DMS114 treated with DMSO at 0.1 percent for 48 hours (cell line): ENCODE measurements at regions not wholly inside any gene's neighbourhood (a gene's known extent, or its start where the extent isn't known, plus 50 kb on each side); places are given as distances from the start of the nearest gene placed in this dataset.

Experiments
- DNase-seq: peaks from one replicate; lab custom pipeline; 2025; ENCODE audit not compliant: unreplicated experiment; lab: John Stamatoyannopoulos, UW

DNA sequence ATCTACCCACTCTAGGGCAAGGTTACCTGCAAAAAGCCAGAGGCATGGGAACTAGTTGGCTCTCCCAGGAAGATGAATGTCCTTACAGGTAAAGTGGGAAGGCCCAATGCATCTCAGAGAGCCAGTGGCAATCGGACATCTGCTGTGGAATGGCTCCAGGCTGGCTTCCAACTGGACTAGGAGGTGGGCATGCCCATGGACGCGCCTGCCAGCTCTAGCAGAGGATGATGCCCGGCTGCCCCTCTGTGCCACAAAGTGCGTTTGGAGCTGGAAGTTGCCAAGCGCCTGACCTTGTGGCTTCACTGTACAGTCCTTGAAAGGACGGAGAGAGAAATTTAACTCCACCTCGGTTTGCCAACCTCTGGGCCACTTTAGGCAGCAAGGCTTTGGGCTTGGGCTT, 84.4 kb downstream of the NR2F2 start:
- no peak for DNase-seq

DNA sequence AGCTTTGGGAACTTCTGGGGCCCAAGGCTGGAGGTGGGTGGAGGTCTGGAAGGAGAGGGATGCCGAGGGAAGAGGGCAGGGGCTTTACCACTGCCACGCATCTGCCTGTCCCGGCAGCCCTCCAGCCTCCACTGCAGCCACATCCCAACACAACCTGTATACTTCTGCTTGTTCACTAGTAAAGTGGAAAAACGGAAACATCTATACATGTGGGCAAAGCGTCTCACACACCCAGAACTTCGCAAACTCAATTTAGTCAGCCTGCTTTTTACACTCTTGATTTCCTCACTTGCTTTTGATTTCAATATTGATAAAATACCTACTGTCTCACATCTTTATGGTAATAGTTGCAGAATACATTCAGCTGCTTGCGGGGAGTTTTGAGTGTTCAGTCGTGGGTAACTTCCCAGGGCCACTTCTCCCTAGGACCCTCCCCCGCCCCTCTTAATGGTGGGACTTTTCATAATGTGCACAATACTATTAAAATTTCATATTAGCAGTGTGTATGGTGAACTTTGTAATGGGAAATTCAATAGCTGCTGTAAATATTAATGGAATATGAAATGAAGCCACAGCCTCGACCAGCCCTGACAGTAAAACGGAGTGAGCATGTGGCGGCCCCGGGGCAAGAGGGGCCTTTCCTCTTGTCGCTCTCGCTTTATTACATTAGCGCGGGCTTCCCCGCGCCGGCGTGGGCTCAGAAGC, 85.2 kb downstream of the NR2F2 start:
- peak; percentile 80 for DNase-seq

DNA sequence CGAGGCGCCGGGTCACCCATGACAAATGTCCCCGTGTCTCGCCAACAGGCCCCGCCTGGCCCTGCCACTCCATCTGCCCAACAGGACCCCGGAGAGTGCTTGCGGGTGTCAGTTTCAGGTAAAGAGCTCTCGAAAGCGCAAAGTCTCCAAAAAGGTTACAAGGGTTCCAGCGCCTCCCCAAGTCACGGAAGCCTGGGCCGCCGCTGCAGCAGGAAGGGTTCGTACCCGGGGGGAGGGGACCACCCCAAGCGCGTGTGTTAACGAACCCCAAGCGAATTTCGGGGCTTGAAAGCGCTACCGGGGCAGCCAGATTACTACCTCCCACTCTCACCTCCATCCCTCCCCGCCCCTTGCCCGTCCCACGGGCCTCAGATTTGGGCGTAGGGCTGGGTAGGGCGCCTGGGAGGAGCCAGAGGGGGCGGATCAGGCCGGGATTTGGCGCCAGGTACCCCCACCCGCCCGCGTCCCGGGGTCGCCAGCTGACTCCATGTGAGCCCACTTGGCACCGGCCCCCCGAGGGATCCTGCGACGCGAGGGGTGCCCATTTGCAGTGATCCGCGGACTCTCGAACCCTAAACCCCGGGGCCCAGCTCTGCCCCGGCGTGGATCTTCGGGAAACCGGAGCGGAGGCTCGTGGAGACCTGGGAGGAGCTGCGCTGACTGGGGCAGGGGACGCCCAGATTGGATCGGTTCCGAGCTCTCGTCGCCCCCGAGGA, 85.9 kb downstream of the NR2F2 start:
- peak; percentile 84 for DNase-seq

DNA sequence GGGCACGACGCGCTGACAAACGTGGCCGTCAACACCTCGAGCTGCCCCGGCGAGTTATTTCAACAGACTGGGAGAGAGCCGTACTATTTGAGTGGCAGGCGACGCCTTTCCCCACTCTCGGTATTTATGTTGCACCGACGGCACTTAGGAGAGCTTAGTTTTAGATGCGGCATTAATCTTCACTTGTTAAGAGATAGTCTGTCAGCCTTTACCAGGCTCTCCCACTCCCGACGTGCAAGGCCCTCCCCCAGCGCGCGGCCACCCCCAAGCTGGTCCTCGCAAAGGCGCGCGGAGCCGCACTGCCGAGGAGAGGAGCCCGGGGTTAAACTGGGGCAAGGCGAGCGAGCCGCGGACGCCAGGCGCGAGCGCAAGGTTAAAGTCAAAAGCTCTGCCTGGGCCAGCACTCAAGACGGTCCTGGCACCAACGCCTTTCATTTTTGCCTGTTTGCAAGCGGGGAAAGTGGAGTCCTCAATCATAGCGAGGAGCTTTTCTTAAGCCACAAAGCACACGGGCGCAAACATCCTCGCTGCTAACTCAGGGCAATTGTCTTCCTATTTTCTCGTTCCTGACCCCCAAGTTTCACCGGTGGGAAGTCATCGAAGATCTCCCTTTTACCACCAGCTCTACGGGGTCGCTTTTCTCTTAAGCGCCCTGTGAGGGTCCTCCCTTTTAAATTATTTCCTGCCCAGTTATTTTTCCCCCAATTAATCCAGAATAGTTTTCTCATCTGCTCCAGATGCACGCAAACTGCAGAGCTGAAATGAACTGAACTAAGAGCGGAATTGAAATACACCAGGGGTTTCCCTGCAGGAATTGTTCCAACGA, 86.6 kb downstream of the NR2F2 start:
- peak; percentile 84 for DNase-seq

DNA sequence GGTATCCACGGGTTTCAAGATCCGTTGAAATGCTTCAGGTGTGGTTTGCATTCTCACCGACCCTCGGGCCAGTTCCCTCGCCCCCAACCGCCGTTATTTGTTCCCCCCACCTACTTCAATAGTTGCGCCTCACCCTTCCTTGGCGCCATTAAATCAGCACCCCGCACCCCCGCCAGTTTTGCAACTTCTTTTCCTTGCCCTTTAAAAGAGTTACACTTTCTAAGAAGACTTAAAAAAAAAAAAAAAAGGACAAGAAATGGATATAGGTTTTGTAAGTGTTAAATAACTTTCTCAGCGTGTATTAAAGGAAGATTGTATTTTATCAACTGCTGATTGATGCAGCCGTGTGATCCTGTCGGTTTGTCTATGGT, 87.2 kb downstream of the NR2F2 start:
- DNase-seq = no peak

DNA sequence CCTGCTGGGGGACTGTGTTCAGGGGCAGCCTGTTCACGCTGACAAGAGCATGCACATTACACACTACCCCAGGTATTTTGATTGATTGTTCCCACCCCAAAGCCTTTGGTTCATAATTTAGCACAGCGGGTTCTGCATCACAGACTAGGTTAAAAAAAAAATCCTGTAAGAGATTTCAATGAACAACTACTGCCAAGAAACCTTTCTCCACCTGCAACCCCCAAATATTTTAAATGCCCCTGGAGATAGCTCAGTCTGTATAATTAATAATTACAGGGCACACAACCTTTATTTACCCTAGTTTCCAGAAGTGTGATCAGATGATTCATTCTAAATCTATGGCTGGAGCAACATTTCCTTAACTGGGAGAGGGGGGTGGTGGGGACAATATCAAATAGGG, 87.6 kb downstream of the NR2F2 start:
- no peak for DNase-seq

DNA sequence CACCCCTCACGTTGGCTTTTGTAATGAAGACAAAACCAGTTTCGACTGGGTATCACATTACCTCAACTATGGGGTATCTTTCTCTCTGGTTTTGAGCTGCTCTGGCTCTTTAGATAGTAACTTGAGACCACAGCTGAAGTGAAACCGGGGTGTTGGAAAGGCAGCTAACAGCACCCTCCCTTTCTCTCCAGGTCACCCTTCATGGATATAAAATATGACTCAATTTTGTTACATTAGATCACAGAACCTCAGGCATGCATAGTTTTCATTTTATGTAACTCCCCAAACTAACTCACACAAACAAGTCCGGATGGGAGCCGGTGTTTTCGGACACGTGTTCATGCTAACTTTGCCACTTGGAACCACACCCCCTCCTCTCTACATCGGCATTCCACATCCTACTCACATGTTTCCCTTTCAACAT, 90.7 kb downstream of the NR2F2 start:
- DNase-seq = peak; percentile 96

DNA sequence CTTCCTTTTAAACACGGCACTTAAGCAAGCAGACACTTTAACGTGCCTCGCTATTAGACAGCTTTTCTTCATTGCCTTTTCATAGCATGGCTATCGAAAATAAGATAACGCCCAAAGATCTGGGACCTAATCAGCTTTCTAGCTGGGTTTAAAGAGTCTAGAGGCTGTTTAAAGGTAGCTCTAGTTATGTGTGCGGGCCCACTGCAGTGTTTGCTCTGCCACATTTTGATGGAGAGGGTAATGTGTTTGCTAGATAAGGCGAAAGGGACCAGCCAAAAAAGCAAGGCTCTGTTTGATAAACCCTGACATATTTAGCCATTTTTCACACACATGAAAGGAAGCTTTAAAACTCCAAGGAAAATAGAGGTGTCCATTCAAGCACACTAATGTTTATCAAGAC, 91.6 kb downstream of the NR2F2 start:
- peak; percentile 88 for DNase-seq

DNA sequence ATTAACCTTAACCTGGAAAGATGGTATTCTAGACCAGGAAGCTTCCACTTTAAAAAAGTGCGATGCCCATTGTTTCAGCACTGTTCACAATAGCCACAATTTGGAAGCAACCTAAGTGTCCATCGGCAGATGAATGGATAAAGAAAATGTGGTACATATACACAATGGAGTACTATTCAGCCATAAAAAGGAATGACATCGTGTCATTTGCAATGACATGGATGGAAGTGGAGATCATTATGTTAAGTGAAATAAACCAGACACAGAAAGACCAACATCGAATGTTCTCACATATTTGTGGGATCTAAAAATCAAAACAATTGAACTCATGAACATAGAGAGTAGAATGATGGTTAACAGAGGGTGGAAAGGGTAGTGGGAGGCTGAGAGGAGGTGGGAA, 94.2 kb downstream of the NR2F2 start:
- no peak for DNase-seq

DNA sequence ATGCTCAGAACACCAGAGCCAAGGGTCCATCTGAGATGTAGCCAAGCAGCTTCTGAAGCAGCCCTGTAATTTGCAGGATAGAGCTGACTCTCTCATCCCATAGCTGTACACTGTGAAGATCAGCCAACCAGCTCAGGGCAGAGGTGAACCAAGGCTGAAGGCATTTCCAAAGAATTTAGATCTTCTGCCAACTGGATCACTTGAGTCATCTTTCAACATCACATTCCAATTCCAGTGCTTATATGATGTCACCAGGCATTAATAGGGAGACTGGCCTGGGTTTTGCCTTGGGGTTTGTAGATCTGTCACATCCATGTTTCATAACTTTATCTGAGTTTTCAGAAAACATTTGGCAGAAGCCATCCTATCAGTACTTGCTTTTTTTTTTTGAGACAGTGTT, 98.2 kb downstream of the NR2F2 start:
- peak; percentile 94 for DNase-seq

DNA sequence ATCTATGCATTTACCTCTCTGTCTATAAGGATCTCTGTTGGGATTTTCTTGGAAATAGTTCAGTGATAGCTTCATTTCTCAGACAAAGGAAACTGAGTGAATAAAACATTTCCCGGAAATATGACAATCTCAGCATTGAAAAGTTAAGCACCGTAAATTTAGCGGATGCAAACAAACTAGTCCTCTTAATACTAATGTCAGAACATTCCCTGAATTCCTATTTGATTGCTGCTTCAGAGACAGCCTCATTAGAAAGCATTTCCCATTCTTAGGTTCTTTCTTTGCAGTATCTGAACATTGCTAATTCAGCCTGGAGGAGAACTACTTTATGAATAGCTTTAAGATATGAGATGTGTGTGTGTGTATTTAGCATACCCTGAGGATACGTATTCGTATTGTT, 101.3 kb downstream of the NR2F2 start:
- peak; percentile 96 for DNase-seq

DNA sequence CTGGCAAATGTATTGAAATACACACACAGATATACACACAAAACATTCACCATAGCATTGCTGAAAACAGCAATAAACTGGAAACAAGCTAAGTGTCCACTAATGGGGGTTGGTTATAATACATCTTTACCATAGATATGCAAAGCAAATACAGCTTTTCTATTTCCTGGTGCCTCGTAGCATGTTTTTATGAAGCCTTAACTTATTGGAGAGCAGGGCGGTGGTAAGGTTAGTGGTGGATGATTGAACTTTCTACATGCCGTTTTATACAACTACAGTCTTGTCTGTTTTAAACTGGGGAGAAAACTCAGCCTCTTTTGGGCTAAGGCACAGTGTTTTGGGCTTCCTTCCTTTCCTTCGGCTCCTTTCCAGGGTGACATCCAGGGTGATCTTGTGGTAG, 104.5 kb downstream of the NR2F2 start:
- no peak for DNase-seq

DNA sequence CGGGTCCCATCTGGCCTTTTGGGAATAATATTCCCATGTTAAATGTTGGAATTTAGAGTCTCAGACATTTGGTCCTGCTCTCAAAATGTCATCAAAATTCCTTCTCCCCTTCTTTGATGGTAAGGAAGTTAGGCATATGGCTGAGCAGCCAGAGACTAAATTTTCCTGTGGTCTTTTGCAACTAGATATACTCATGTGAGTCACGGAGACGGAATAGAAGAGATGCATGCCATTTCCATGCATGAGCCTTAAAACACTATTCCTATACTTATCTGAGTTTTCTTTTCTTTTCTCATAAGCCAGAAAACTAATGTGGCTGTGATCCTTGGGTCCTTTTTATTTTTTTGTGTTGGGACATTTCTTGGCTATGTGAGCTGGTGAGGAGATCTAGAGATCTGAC, 105.3 kb downstream of the NR2F2 start:
- DNase-seq = no peak

DNA sequence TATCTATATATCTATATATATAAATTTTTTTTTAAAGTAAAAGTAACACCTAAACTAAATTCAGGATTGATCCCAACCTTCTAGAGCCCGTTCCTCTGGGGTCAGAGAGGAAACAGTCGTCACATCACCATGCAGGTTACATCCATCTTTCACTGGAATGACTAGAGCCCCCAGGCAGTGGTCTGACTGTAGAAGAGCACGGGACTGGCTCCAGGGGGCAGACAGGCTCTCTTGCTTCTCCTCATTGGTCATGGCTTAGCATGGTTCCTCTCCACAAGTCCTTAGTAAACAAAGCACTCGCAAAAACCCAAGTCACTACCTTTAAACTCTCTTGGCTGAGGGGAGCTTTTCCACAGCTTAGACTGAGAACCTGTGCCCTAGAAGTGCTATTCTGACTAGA, 110.5 kb downstream of the NR2F2 start:
- DNase-seq = no peak

DNA sequence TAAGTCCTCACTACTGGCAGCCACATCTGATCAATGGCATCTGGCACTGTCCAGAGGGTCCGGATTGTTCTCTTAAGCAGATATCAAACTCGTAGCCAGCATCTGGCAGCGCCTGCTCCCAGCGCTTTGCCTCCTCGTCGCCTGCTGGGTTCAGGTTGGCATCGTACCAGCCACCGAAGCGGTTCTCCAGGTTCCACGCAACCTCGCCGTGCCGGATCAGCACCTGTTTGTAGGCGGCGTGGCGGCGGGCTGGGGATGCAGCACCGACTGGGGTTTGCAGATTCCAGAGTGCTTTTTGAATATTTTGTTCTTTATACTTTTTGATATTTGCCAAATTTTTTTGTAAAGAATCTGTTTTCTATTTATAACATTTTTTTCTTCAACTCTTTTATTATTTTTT, 111.6 kb downstream of the NR2F2 start:
- DNase-seq = no peak

DNA sequence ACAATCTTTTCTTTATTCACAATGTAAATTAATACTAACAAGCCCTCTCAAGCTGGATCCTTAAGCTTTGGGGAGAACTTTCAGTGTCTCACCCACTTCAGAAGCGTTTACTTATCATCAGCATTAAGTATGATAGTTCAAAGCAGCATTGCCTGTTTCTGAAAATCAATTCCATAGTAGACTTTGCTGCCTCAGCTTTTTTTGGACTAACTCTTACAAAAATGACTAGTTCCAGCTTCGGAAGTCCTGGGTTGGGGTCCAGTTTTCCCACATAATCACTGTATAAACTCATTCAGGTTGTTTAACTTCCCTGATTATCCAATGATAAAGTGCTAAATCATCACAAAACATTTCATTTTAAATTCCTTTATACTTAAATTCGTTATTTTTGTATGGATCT, 114.4 kb downstream of the NR2F2 start:
- no peak for DNase-seq

DNA sequence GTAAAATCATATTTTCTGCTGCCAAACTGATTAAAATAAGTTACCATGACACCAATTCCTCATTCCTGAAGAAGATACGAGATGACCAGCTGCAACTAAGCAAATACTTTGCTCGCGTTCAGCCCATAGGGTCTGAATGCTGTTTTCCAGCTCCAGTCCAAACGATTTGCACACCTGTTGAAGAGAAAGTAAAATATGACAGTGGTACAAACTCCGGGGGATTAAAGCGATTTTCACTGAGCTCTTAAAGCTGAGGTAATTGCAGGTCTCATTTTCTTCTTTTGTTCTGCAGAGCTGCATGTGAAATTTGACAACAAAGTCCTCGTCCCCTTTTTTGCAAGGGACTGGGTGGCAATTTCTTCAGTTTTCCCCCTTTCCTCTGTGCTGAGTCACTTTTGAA, 118.4 kb downstream of the NR2F2 start:
- no peak for DNase-seq

DNA sequence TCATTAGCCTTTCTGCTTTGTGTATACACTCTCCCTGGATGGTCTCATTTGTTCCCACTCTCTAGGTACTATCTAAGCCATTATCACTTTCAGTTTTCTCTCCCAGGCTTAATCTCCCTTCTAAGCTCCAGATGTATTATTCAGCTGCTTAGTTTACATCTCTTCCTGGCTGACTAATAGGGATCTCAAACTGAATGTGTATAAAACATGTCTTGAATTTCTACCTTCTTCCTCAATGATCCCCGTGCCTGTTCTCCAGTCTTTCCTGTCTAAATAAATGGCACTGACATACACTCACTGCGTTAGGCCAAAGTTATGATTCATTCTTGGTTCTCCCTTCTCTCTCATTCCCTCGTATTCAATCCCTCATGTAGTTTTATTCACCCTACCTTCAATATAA, 127.3 kb downstream of the NR2F2 start:
- no peak for DNase-seq

DNA sequence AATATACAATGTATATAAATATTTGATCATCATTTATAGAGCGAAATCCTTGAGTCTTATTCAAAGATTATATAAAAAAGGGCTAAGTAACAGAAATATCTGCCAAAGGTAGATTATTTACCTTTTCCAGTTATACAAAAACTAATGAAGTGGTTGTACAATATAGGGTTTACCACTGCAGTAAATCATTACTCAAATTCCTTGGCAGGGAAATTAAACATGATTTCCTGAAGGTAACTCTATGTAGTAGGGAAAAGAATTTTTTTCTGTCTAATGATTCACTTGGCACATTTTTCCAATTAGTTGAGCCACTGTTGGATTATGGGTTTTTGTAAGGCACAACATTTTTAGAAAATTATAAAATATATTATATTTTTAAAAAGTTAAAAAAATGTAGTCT, 129.6 kb downstream of the NR2F2 start:
- no peak for DNase-seq

DNA sequence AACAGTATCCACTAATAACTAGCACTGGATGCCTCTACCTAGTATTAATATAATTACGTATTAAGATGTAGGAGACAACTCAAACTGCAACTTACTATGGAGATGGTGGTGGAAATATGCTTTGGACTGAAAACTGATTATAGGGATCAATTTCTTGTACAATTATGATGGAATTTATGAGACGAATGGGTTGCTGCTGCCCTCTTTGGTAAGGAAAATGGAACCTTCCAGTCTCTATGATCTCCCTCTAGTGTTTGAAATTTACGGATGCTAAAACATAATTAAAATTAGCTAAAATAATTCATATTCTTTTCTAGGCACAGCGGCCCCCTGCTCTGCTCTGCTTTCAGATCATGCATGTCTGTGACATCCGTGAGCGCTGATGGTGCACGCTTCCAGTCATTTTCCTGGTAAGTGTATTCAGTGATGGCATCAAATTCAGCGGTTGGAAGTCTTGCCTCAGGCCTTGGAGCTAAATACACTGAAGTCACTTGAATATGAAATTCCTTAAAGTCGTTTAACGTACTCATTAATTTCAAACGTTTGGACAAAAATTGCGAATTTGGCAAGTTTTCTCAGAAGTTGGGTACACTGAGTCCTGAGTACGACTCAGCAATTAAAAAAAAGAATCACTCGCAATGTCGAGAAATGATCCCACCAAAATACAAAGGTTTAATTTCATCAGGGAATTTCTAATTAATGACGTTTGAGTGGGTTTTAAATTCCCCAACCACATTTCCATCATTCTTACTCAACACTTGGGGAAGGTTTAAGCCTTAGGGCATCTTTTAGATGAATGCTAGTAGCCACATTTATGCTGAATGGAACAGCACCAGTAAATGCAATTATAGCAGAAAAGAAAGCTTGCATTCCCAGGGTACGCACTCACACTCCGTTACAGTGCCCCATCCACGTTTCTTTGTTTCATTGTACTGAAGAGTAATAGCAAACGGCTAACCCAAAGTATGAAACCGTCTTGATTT, 132.6 kb downstream of the NR2F2 start:
- DNase-seq = peak; percentile 98

DNA sequence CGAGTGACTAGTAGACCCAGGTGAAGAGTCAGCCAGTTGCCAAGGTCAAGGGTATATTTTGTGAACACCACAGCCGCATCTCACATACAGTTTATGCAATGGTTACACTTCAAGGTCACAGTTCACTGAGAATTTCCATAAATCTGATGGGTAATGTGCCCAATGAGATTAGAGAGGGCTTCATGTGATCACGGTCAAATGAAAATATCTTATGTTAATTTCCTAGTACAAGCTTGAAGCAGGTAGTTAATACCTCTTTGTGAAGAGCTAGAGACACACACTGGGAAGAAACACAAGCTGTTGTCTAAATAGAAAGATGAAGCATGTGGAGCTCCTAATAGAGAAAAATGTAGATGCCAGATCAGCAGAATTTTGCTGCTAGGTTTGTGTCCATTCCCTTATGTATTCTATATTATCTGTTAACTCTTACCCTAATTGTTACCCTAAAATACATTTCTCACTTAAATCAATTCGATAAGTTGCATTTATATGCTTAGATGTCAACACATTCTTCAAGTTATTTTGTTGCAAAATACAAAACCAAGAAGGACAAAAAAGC, 136.0 kb downstream of the NR2F2 start:
- DNase-seq = no peak
